GM10266 (cell line): ENCODE measurements at regions not wholly inside any gene's neighbourhood (a gene's known extent, or its start where the extent isn't known, plus 50 kb on each side); places are given as distances from the start of the nearest gene placed in this dataset.

Experiments used
- DNase-seq: peaks from one replicate; pipeline ENCODE4 v3.0.0; 2012; ENCODE audit errors: extremely low spot score
- CTCF ChIP-seq: IDR thresholded peaks from 2 replicates; pipeline ENCODE4 v1.5.1; 2012; ENCODE audit warnings: mild to moderate bottlenecking, low read depth; ENCODE audit not compliant: control insufficient read depth, insufficient read depth; ENCODE audit errors: missing control alignments

- no peak for TF ChIP-seq CTCF
- DNase-seq = no peak
Measured at GRCh38 chr12:114272605-114273004, 133.3 kb downstream of the TBX5 start.

GRCh38 chr12:114272071-114272470 lies 133.9 kb downstream of the TBX5 start:
- no peak for DNase-seq

GRCh38 chr12:114269153-114269552 lies 136.8 kb downstream of the TBX5 start:
- TF ChIP-seq CTCF = no peak

More at GRCh38 chr12:114272071-114272470, 133.9 kb downstream of the TBX5 start:
- TF ChIP-seq CTCF = no peak

GRCh38 chr12:114266536-114266935 lies 139.4 kb downstream of the TBX5 start:
- no peak for TF ChIP-seq CTCF
- DNase-seq = no peak

More at GRCh38 chr12:114269153-114269552, 136.8 kb downstream of the TBX5 start:
- DNase-seq = no peak

GRCh38 chr12:114265036-114265435 lies 140.9 kb downstream of the TBX5 start:
- no peak for TF ChIP-seq CTCF
- DNase-seq = no peak

DNA sequence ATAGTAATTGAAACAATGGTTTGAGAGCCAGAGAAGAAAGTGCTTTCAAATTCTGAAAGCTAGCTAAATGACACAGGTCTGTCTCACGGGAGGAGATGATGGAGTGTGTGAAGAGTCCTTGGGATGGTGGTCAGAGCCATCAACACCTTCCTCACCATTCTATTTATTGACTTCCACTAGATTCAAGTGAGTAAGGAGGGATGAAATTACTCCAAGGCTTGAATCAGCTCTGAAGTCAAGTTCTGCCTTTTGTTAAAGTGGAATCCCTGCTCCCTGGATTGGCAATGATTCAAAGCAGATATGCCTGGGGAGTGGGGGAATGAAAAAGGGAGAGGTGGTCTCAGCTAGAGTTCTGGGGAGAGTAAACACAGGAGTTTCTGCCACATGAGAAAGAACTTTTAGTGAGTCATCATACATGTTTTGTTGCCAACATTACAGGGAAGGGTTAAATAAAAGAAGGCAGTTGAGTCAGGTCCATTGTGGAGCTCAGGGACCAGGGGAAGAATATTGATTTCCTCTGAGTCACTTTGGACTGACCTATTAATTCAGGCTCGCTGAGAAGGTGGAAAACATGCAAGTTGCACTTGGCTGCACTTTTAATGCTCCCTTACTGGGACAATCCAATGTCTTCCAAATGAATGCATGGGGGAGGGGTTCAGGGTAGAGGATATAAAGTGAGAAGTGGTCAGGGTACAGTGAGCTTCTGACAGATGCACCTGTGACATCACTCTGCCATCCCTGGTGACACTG lies 142.7 kb downstream of the TBX5 start:
- no peak for DNase-seq
- TF ChIP-seq CTCF = no peak

GRCh38 chr12:114257687-114258086 lies 148.3 kb downstream of the TBX5 start:
- no peak for DNase-seq
- TF ChIP-seq CTCF = no peak
